H1 (cell line): ENCODE measurements at regions not wholly inside any gene's neighbourhood (a gene's known extent, or its start where the extent isn't known, plus 50 kb on each side); places are given as distances from the start of the nearest gene placed in this dataset.

Source experiments
- CTCF ChIA-PET: fragments of 300-600 bp; sonication (Branson Sonifier 250); formaldehyde crosslinking; loops from one replicate; lab custom pipeline; 2021; ENCODE audit not compliant: partially characterized antibody; lab: Charles Lee
- POLR2A ChIA-PET: fragments of 300-600 bp; sonication (Branson Sonifier 250); formaldehyde crosslinking; loops from one replicate; lab custom pipeline; 2021; ENCODE audit warnings: inconsistent platforms; ENCODE audit not compliant: partially characterized antibody; lab: Charles Lee
- DNase-seq, 2 experiments: peaks; one replicate each; pipeline versions ENCODE4 v3.0.0 to v3.0.0-alpha.2; 2010 to 2022; ENCODE audit warnings: low spot score in 2 of 2, low read depth in 1 of 2, mixed read lengths in 1 of 2
- FAIRE-seq: peaks from 2 replicates; lab custom pipeline; 2011; peaks lifted over from hg19 to GRCh38; lab: Jason Lieb, UNC
- H2AFZ ChIP-seq: 2 replicates; pipeline ENCODE4 v1.8.1; 2012; ENCODE audit warnings: low read length, inconsistent platforms
- H2AK5ac ChIP-seq: 2 replicates; pipeline ENCODE4 v1.6.1; 2013; ENCODE audit warnings: low read depth, low read length
- H2BK120ac ChIP-seq: replicated peaks from 2 replicates; pipeline ENCODE3; 2013; ENCODE audit warnings: low read depth, low read length, inconsistent platforms
- H2BK12ac ChIP-seq: 2 replicates; pipeline ENCODE4 v1.6.1; 2013; ENCODE audit warnings: low read depth, low read length
- H2BK15ac ChIP-seq: 2 replicates; pipeline ENCODE4 v1.6.1; 2013; ENCODE audit warnings: low read length
- H2BK20ac ChIP-seq: 2 replicates; pipeline ENCODE4 v1.6.1; 2013; ENCODE audit warnings: low read length
- H2BK5ac ChIP-seq: 2 replicates; pipeline ENCODE4 v1.6.1; 2013; ENCODE audit warnings: low read depth, low read length
- H3K14ac ChIP-seq: 2 replicates; pipeline ENCODE4 v1.6.1; 2013; ENCODE audit warnings: inconsistent platforms; ENCODE audit not compliant: insufficient read length
- H3K18ac ChIP-seq: 2 replicates; pipeline ENCODE4 v1.6.1; 2013; ENCODE audit warnings: low read length; ENCODE audit errors: extremely low read depth
- H3K23ac ChIP-seq: 2 replicates; pipeline ENCODE4 v1.6.1; 2013; ENCODE audit warnings: inconsistent platforms; ENCODE audit not compliant: insufficient read length
- H3K23me2 ChIP-seq: 2 replicates; pipeline ENCODE4 v1.6.1; 2013; ENCODE audit warnings: low read depth, low read length
- H3K27ac ChIP-seq: 2 replicates; pipeline ENCODE4 v1.6.1; 2011; ENCODE audit warnings: low read depth, low read length, inconsistent platforms
- H3K27me3 ChIP-seq, 4 experiments: replicated peaks in 1 of 4; 1 replicate in 1 of 4; 2 replicates in 3 of 4; pipeline versions ENCODE4 v1.6.1 to v1.8.1; 2011 to 2013; ENCODE audit warnings: low read length in 3 of 4, mild to moderate bottlenecking in 3 of 4, inconsistent platforms in 2 of 4, mixed read lengths in 2 of 4, moderate library complexity in 1 of 4; ENCODE audit not compliant: control insufficient read depth in 3 of 4, insufficient read depth in 3 of 4; ENCODE audit errors: extremely low read depth in 1 of 4
- H3K36me3 ChIP-seq, 4 experiments: 2 replicates each; pipeline versions ENCODE4 v1.6.1 to v1.8.1; 2011 to 2013; ENCODE audit warnings: mild to moderate bottlenecking in 4 of 4, low read length in 3 of 4, moderate library complexity in 2 of 4, control low read depth in 1 of 4, inconsistent platforms in 1 of 4; ENCODE audit not compliant: insufficient read depth in 4 of 4, control insufficient read depth in 2 of 4
- H3K4ac ChIP-seq: replicated peaks from 2 replicates; pipeline ENCODE3; 2013; ENCODE audit warnings: low read length, low read depth, mixed read lengths, inconsistent platforms; ENCODE audit not compliant: insufficient read length
- H3K4me1 ChIP-seq, 4 experiments: replicated peaks in 1 of 4; 1 replicate in 1 of 4; 2 replicates in 3 of 4; pipeline versions ENCODE4 v1.6.1 to v1.8.1; 2011 to 2013; ENCODE audit warnings: low read length in 3 of 4, inconsistent platforms in 2 of 4, mixed read lengths in 1 of 4; ENCODE audit not compliant: insufficient read depth in 4 of 4, control insufficient read depth in 3 of 4
- H3K4me2 ChIP-seq, 2 experiments: 2 replicates each; pipeline versions ENCODE4 v1.6.1 to v1.8.1; 2011 to 2013; ENCODE audit warnings: low read depth in 2 of 2, low read length in 2 of 2, control low read depth in 1 of 2, inconsistent platforms in 1 of 2, mild to moderate bottlenecking in 1 of 2; ENCODE audit not compliant: insufficient read depth in 1 of 2
- H3K4me3 ChIP-seq, 4 experiments: fragments of 200-600, 300-600 bp in 1 of 4; sonication (generic), shearing (Covaris generic), sonication (Bioruptor Twin) in 1 of 4; 2 replicates each; pipeline versions ENCODE4 v1.5.1 to v1.8.1; 2011 to 2016; ENCODE audit warnings: low read length in 4 of 4, low read depth in 3 of 4, control low read depth in 2 of 4, inconsistent platforms in 2 of 4, mild to moderate bottlenecking in 2 of 4, mixed read lengths in 1 of 4, moderate library complexity in 1 of 4; ENCODE audit not compliant: insufficient read depth in 2 of 4; ENCODE audit errors: extremely low read depth in 1 of 4
- H3K56ac ChIP-seq: replicated peaks from 2 replicates; pipeline ENCODE3; 2013; ENCODE audit warnings: low read depth, mild to moderate bottlenecking, mixed read lengths, low read length, inconsistent platforms; ENCODE audit not compliant: insufficient read length
- H3K79me1 ChIP-seq: 2 replicates; pipeline ENCODE4 v1.6.1; 2013; ENCODE audit warnings: low read depth, low read length, control low read depth
- H3K79me2 ChIP-seq, 2 experiments: 2 replicates each; pipeline versions ENCODE4 v1.6.1 to v1.8.1; 2012 to 2013; ENCODE audit warnings: low read length in 2 of 2, mild to moderate bottlenecking in 2 of 2, inconsistent platforms in 1 of 2; ENCODE audit not compliant: insufficient read depth in 2 of 2, control insufficient read depth in 1 of 2
- H3K9ac ChIP-seq, 4 experiments: replicated peaks in 1 of 4; 1 replicate in 1 of 4; 2 replicates in 3 of 4; pipeline versions ENCODE4 v1.6.1 to v1.8.1; 2011 to 2013; ENCODE audit warnings: low read depth in 3 of 4, low read length in 3 of 4, control low read depth in 2 of 4, mild to moderate bottlenecking in 2 of 4, moderate library complexity in 2 of 4, inconsistent platforms in 1 of 4; ENCODE audit errors: extremely low read depth in 1 of 4
- H3K9me3 ChIP-seq, 2 experiments: 2 replicates each; pipeline versions ENCODE4 v1.6.1 to v1.8.1; 2012 to 2013; ENCODE audit warnings: mild to moderate bottlenecking in 2 of 2, moderate library complexity in 2 of 2, control low read depth in 1 of 2, inconsistent platforms in 1 of 2, low read depth in 1 of 2, low read length in 1 of 2, mixed read lengths in 1 of 2; ENCODE audit not compliant: insufficient read depth in 2 of 2
- H4K20me1 ChIP-seq, 2 experiments: replicated peaks in 1 of 2; 2 replicates each; pipeline versions ENCODE3 to v1.8.1; 2011 to 2013; ENCODE audit warnings: inconsistent platforms in 2 of 2, low read length in 2 of 2, mild to moderate bottlenecking in 1 of 2; ENCODE audit not compliant: insufficient read depth in 2 of 2, control insufficient read depth in 1 of 2
- H4K5ac ChIP-seq: 2 replicates; pipeline ENCODE4 v1.6.1; 2013; ENCODE audit warnings: low read length, low read depth, mixed read lengths, inconsistent platforms; ENCODE audit not compliant: insufficient read length
- H4K8ac ChIP-seq: 2 replicates; pipeline ENCODE4 v1.8.0; 2013; ENCODE audit warnings: mild to moderate bottlenecking, moderate library complexity, low read length, inconsistent platforms; ENCODE audit not compliant: insufficient read depth; ENCODE audit errors: extremely low read depth
- H4K91ac ChIP-seq: replicated peaks from 2 replicates; pipeline ENCODE3; 2013; ENCODE audit warnings: low read length, mixed read lengths, inconsistent platforms; ENCODE audit not compliant: insufficient read length
- BACH1 ChIP-seq: IDR thresholded peaks from 2 replicates; pipeline ENCODE4 v1.6.1; 2012; ENCODE audit warnings: low read length, improper control_type of control experiment
- BRCA1 ChIP-seq: IDR thresholded peaks from 2 replicates; pipeline ENCODE4 v1.6.1; 2012; ENCODE audit warnings: low read depth, low read length, improper control_type of control experiment
- CBX8 ChIP-seq: fragments of 300-800, 300-1000 bp; sonication (generic); IDR thresholded peaks from 2 replicates; pipeline ENCODE4 v1.7.1; 2016; ENCODE audit warnings: low read depth, low read length, borderline replicate concordance
- JUN ChIP-seq: IDR thresholded peaks from 2 replicates; pipeline ENCODE4 v1.6.1; 2011; ENCODE audit warnings: low read depth, mild to moderate bottlenecking, improper control_type of control experiment, low read length
- MAFK ChIP-seq: IDR thresholded peaks from 2 replicates; pipeline ENCODE4 v1.6.1; 2012; ENCODE audit warnings: low read depth, mild to moderate bottlenecking, improper control_type of control experiment, low read length
- POLR2AphosphoS5 ChIP-seq: IDR thresholded peaks from 2 replicates; pipeline ENCODE4 v1.6.1; 2011; ENCODE audit warnings: low read depth, low read length
- POU5F1 ChIP-seq: IDR thresholded peaks from 2 replicates; pipeline ENCODE4 v1.6.1; 2011; ENCODE audit warnings: low read depth, mild to moderate bottlenecking, low read length, moderate library complexity
- SIRT6 ChIP-seq: IDR thresholded peaks from one replicate; pipeline ENCODE4 v1.7.1; 2012; ENCODE audit warnings: low read length, inconsistent platforms
- SP2 ChIP-seq: IDR thresholded peaks from 2 replicates; pipeline ENCODE4 v1.6.1; 2012; ENCODE audit warnings: mild to moderate bottlenecking, low read length, inconsistent platforms
- SP4 ChIP-seq: IDR thresholded peaks from 2 replicates; pipeline ENCODE4 v1.6.1; 2012; ENCODE audit warnings: low read length, inconsistent platforms
- SUZ12 ChIP-seq: fragments of 200-600 bp; sonication (generic); IDR thresholded peaks from 2 replicates; pipeline ENCODE4 v1.6.1; 2012; ENCODE audit warnings: mild to moderate bottlenecking, inconsistent platforms, low read length, moderate library complexity, mixed read lengths
- WGBS, 2 experiments: shearing (Covaris generic) in 1 of 2; methylation state at CpG; one replicate each; pipeline versions ENCODE4 v1.1.6 to v1.1.7; 2013 to 2015; ENCODE audit warnings: low lambda C conversion rate in 2 of 2, mixed read lengths in 2 of 2, inconsistent platforms in 1 of 2, low coverage in 1 of 2, missing lambda C conversion rate in 1 of 2; ENCODE audit not compliant: insufficient replicate concordance in 2 of 2, insufficient coverage in 1 of 2, insufficient read length in 1 of 2; ENCODE audit errors: extremely low coverage in 1 of 2, missing lambda C conversion rate in 1 of 2; 5-methylcytosine and 5-hydroxymethylcytosine counted together
- TF ChIP-seq, protein P1 (sequence below): IDR thresholded peaks from 2 replicates; pipeline ENCODE4 v1.6.1; 2012; ENCODE audit warnings: inconsistent platforms
- TF ChIP-seq, protein P2 (sequence below): IDR thresholded peaks from 2 replicates; pipeline ENCODE4 v1.6.1; 2012; ENCODE audit warnings: low read length, inconsistent platforms

DNA sequence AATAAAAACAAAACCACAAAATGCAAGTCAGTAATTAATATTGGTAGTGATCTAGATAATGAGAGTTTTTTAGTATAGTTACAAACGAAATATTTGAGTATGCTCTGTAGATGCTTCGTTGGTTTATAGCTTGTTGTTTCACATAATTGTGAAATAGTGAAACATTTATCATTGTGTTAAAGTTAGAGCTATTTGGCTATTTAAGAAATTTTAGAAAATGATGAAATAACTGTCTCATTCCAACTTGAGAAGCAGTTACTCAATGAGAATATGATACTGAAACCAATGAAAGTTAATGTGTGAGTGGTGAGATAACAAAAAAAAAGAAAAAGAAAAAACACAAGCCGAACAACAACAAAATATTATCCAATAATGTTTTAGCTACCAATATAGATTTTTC, 475.6 kb upstream of the ZEB2 start:
- H3K56ac ChIP-seq, result no peak overlapping the region
- H3K18ac ChIP-seq, result no peak overlapping the region
- no peak for DNase-seq
- no peaks in the 10 kb centered on the region for H3K23me2 ChIP-seq
- no peaks in the 10 kb centered on the region for H3K79me1 ChIP-seq
- TF ChIP-seq POU5F1 (no peak), SIRT6 (no peak), JUN (no peak), CBX8 (no peak), MAFK (no peak), BRCA1 (no peak), POLR2AphosphoS5 (no peak), SP2 (no peak), SUZ12 (no peak), BACH1 (no peak), SP4 (no peak)
- TF ChIP-seq, protein P1, sequence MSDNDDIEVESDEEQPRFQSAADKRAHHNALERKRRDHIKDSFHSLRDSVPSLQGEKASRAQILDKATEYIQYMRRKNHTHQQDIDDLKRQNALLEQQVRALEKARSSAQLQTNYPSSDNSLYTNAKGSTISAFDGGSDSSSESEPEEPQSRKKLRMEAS, result no peak
- TF ChIP-seq, protein P2, sequence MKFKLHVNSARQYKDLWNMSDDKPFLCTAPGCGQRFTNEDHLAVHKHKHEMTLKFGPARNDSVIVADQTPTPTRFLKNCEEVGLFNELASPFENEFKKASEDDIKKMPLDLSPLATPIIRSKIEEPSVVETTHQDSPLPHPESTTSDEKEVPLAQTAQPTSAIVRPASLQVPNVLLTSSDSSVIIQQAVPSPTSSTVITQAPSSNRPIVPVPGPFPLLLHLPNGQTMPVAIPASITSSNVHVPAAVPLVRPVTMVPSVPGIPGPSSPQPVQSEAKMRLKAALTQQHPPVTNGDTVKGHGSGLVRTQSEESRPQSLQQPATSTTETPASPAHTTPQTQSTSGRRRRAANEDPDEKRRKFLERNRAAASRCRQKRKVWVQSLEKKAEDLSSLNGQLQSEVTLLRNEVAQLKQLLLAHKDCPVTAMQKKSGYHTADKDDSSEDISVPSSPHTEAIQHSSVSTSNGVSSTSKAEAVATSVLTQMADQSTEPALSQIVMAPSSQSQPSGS, result no peak
- TF ChIP-seq, all 59 proteins: peak for 0
- Histone ChIP-seq H4K20me1 (no peaks in the 10 kb centered on the region), H3K9me3 (no peaks in the 10 kb centered on the region), H3K36me3 (no peaks in the 10 kb centered on the region; a peak in 1 of 8 replicates), H2AFZ (no peak overlapping the region), H3K79me2 (no peaks in the 10 kb centered on the region), H2BK12ac (no peak overlapping the region), H3K9ac (no peak overlapping the region), H3K4me2 (no peak overlapping the region), H4K8ac (no peak overlapping the region), H3K14ac (no peak overlapping the region), H2BK20ac (no peak overlapping the region), H2BK120ac (no peak overlapping the region), H2BK15ac (no peak overlapping the region), H3K23ac (no peak overlapping the region), H3K27ac (no peak overlapping the region), H4K91ac (no peak overlapping the region), H2AK5ac (no peak overlapping the region), H4K5ac (no peak overlapping the region), H3K4me3 (no peak overlapping the region), H3K4me1 (peaks cover 0 to 3% (median 0%) of the 10 kb centered on the region in 4 experiments; a peak in 1 of 7 replicates), H2BK5ac (no peak overlapping the region), H3K4ac (no peak overlapping the region), H3K27me3 (peaks cover 0 to 1% (median 0%) of the 10 kb centered on the region in 4 experiments; a peak in 1 of 7 replicates)
- no peak for FAIRE-seq
- POLR2A ChIA-PET, result no interaction called here
- WGBS, 2 experiments, result 96% methylated on average over 3 of the region's 3 CpGs; no CpG with 5 or more reads in 1 of the 2 experiments
- CTCF ChIA-PET, result interaction anchor here (0.7 kb wide), 1 partner anchor 36 kb away, joined by 3 read pairs; no protein-coding TSS in a partner anchor
